IPS-NIHi7 (cell line): ENCODE measurements at regions not wholly inside any gene's neighbourhood (a gene's known extent, or its start where the extent isn't known, plus 50 kb on each side); places are given as distances from the start of the nearest gene placed in this dataset.
A peak's percentile ranks its signal among the peaks of the same experiment; 100 is the strongest.
"Not testable (repeated sequence)": the region's sequence is repeated elsewhere in the genome, so short reads cannot be mapped to it uniquely, and the experiment has no call there.

Experiments
- DNase-seq: peaks from one replicate; pipeline ENCODE4 v3.0.0; 2012; ENCODE audit warnings: mixed read lengths; ENCODE audit errors: extremely low spot score

DNA sequence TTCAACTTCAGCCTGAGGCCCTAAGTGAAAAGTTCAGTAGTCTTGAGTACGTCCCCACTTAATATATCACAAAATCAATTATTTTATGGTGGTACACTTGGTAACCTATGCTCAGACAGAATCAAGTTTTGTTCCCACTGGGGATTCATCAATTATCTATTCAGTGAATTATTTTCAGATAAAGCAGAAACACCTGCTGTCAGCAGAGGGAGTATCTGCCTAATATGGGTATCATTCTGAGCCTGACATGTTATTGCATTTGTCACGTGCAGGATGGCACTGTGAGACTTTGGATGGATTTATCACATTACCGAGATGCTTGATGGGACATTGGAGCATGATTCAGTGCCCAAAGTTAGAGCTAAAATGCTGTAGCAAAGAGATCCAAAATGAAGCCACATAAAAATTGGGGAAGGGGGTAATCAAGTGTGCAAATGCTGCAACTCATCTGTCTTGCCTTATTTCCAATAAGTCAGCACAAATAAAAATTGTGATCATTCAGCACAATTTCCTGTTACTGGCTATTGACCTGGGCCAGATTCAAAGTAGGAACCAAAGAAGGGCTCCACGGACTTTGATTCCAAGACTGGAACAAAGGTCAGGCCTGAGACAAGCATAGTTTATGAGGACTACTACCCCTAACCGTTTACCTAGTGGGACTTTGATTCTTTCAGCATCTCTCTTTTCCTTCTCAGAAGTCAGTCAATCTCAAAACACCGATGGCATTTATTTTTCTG, 657.6 kb downstream of the LMO4 start:
- no peak for DNase-seq

- peak; percentile 16 for DNase-seq
Observed at GRCh38 chr1:87989346-87989745, 660.7 kb downstream of the LMO4 start.

DNA sequence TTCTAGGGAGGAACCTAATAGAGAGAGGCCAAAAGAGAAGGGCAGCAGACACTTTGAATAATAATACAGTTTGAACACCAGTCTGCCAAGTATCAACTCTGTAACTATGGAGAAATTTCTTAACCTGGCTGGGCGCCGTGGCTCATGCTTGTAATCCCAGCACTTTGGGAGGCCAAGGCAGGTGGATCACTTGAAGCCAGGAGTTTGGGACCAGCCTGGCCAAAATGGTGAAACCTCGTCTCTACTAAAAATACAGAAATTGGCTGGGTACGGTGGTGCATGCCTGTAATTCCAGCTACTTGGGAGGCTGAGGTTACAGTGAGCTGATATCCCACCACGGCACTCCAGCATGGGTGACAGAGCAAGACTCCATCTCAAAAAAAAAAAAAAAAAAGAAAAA, 663.9 kb downstream of the LMO4 start:
- not testable (repeated sequence) for DNase-seq

GRCh38 chr1:87993051-87993450, 664.4 kb downstream of the LMO4 start:
- DNase-seq: no peak

DNA sequence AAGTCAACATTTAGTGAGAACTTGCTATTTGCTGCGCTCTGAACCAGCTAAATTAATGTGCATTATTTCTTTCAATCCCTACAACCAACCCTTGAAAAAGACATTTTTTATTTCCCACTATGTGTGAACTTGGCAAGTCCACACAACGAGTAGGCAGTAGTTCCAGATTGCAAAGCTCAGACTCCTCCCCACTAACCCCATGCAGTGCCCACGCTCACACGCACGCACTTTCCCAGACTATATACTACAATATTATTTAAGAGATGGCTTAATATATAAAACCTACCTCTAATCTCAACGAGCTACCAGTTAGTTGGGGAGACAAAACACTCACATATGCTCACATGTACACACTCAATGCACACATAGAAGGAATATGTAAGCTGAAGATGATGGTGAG, 671.2 kb downstream of the LMO4 start:
- DNase-seq: no peak

DNA sequence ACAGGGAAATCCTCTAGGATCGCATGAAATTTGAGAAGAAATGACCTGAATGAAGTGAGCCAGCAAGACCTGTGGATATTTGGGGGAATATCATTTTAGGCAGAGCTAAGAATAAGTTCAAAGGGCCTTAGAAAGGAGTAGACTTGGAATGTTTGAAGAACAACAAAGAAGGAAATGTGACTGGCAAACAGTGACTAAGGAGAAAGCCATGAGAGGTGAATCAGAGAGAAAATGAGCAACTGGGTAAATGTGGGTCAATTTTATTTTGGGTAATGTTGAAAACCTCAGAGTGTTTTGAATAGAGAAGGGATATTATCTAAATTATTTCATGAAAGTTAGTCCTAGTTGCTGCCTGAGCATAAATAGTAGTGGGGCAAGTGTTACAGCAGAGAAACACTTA, 672.8 kb downstream of the LMO4 start:
- DNase-seq: no peak

- DNase-seq: no peak
Observed at GRCh38 chr1:88003255-88003654, 674.6 kb downstream of the LMO4 start.

- DNase-seq: no peak
Observed at GRCh38 chr1:88009916-88010315, 674.2 kb upstream of the PKN2 start.

DNA sequence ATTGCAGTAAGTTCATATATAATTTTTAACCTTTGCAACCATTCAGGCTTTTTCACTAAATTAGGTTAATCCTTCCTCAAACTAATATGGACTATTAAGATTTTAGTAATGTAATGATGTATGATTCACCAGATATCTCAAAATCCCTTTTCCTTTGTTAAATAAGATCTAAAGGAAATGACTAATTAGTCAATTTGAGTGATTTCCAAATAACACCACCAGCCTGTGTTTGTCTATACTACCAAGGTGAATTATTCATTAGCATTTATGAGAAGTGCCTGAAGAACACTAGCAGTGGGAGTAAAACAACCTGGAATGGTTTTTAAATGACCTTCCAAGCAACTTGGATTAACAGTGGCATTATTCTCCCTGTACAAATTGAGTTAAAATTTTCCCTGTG, 670.6 kb upstream of the PKN2 start:
- DNase-seq: no peak

DNA sequence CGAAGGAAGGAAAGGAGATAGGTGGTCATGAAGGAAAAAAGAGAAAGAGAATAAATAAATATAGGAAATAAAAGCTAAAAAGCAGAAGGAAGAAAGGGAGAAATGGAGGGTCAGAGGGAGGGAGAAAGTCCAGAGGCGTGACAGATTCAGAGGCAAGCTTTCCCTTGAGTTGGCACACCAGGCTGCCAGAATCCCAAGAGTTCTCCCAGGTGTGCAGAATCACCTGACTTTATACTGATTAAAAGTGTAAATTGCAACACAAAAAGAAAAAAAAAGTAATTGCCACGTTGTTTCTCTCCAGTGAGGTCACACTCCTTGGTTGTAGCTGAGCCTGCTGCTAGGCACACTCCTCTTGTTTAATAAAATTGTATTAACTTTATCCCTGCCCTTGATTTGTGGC, 669.9 kb upstream of the PKN2 start:
- DNase-seq: no peak

DNA sequence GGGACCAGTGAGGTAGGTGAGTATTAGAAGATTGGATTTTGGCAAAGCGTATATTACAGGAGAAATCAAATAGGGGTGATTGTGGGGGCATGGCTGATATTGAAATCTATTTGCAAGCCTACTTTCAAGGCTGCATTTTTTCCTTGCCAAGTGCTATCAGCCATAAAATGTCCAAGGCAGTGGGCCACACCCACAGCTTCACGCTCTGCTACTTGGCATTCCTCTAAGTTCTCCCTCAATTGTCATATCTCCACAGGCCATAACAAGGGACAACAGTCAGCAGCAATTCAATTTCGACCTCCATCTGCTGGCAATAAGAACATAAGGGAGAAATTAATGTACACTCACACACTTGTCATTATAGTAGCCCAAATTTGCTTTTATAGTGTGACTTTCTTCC, 667.1 kb upstream of the PKN2 start:
- no peak for DNase-seq

DNA sequence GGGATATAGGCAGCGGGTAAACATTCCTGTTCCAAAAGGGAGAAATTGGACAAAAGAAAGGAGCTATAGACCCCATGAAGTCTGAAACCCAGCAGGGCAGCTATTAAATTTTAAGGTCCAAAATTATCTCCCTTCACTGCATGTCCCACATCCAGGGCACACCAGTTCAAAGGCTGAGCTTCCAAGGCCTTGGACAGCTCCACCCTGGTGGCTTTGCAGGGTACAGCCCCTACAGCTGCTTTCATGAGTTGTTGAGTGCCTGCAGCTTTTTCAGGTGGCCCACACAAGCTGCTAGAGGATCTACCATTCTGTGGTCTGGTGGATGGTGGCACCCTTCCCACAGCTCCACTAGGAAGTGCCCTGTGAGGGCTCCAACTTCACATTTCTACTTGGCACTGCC, 662.5 kb upstream of the PKN2 start:
- no peak for DNase-seq

- no peak for DNase-seq
Observed at GRCh38 chr1:88022516-88022915, 661.6 kb upstream of the PKN2 start.

DNA sequence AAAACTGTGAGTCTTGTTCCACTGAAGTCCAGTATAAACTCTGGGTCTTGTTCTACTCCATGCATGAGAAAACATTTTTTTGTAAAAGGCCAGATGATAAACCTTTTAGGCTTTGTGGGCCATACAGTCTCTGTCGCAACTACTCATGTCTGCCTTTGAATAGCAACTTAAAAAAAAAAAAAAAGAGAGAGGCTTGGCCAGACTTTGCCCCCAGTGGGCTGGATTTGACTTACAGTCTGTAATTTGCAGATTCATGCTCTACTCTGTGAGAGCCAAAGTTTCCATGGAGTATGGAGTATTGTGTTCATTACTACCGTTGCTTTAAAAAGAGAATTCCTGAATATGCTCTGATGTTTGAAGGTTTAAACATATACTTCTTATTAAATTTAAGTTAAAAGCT, 654.9 kb upstream of the PKN2 start:
- peak; percentile 25 for DNase-seq

DNA sequence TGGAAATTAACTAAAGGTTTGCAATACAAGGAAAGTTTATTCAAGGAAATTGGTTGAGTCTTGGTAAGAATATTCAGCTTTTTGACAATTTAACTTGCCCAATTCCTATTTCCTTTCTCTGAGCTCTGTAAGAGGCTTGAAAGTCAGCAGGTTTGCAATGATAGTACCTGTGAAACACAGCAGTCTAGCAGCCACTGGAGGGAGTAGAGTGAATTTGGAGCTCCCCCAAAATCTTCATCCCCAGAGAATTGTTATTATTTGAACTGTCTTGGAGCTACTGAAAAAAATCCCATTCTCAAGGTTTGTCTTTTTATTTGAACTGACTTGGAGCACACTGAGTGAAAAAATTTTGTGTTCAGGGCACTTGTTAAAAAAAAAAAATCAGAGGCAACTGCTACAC, 654.2 kb upstream of the PKN2 start:
- DNase-seq: no peak

DNA sequence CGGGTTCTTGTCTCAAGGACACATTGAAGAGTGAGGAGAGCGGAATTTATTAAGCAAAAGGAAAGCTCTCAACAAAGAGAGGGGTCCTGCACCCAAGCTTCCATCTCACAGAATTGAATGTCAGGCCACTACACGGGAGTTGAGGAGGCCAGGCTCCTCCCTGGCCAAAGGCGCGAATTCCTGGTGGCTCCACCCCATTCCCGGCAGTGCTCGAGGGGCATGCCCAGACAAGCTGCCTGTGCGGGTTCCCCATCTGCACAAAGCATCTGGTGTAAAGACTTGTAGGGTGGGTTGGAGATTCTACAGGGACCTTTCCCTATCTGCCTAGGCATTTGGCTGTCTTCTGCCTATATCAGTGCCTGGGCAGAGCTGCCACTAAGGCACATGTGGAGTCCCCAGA, 648.5 kb upstream of the PKN2 start:
- no peak for DNase-seq

- DNase-seq: no peak
Observed at GRCh38 chr1:88036345-88037014, 647.6 kb upstream of the PKN2 start.

GRCh38 chr1:88039240-88039639, 644.8 kb upstream of the PKN2 start:
- no peak for DNase-seq

GRCh38 chr1:88043834-88044233, 640.2 kb upstream of the PKN2 start:
- DNase-seq: no peak

GRCh38 chr1:88052167-88052566, 631.9 kb upstream of the PKN2 start:
- no peak for DNase-seq

- DNase-seq: no peak
Observed at GRCh38 chr1:88053065-88053464, 631.0 kb upstream of the PKN2 start.

DNA sequence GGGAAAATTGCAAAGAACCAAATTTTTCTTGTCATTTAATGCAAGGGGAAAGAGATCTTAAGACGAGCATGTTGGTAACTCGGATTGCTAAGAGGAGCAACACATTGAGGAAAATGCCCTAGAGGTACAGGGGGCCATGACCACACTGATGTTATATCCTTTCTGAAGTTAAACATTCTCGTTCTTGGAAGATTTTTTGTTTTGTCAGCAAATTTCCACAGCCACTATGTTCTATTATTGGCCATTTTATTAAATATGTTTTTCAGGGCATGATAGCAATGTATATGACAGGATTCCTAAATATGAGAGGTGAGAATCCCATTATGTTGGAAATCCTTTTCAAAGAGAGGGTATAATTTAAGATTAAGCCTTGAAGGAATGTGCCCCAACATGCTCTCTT, 627.2 kb upstream of the PKN2 start:
- no peak for DNase-seq

- no peak for DNase-seq
Observed at GRCh38 chr1:88058205-88058604, 625.9 kb upstream of the PKN2 start.
